ENCODE measurements at regions not wholly inside any gene's neighbourhood (a gene's known extent, or its start where the extent isn't known, plus 50 kb on each side); places are given as distances from the start of the nearest gene placed in this dataset.

GRCh38 chr1:112788561-112788960, 73.4 kb upstream of the PPM1J start:
- Histone ChIP-seq H3K27me3 (ENCODE audit: insufficient read depth, low read depth, severe bottlenecking) (peaks cover 8% of the 10 kb centered on the region), H3K9me3 (ENCODE audit: severe bottlenecking) (peaks cover 5% of the 10 kb centered on the region), H3K4me3 (ENCODE audit: low read depth, low read length) (no peak overlapping the region), H3K27ac (no peak overlapping the region), H3K36me3 (no peaks in the 10 kb centered on the region)
- no peak for TF ChIP-seq CTCF (IDR thresholded peaks at IDR 0.05; ENCODE audit: low read depth, low read length)
- DNase-seq: no peak

DNA sequence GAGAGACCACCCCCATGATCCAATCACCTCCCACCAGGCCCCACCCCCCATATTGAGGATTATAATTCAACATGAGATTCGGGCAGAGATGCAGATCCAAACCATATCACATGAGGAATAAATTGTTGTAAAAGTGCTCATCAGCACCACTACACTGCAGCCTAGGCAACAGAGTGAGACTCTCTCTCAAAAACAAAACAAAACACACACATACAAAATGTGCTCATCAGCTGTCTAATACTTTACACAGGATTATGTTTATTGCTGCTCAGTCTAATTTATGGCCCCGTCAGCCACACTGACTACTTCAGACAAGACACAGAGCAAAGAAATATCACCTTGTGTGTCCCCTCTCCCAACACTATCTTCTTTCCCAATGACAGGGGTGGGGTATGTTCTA, 72.9 kb upstream of the PPM1J start:
- Histone ChIP-seq H3K9me3 (ENCODE audit: severe bottlenecking) (peaks cover 5% of the 10 kb centered on the region), H3K36me3 (no peaks in the 10 kb centered on the region), H3K4me3 (ENCODE audit: low read depth, low read length) (no peak overlapping the region), H3K27me3 (ENCODE audit: insufficient read depth, low read depth, severe bottlenecking) (peaks cover 8% of the 10 kb centered on the region), H3K27ac (no peak overlapping the region)
- DNase-seq: no peak
- no peak for TF ChIP-seq CTCF (IDR thresholded peaks at IDR 0.05; ENCODE audit: low read depth, low read length)

GRCh38 chr1:112783059-112783458, 67.9 kb upstream of the PPM1J start:
- no peaks in the 10 kb centered on the region for H3K27me3 ChIP-seq (ENCODE audit: insufficient read depth, low read depth, severe bottlenecking)
- H3K27ac ChIP-seq: no peak overlapping the region
- no peaks in the 10 kb centered on the region for H3K36me3 ChIP-seq
- no peak overlapping the region for H3K4me3 ChIP-seq (ENCODE audit: low read depth, low read length)
- no peak for DNase-seq
- TF ChIP-seq CTCF (IDR thresholded peaks at IDR 0.05; ENCODE audit: low read depth, low read length): no peak
- peaks cover 9% of the 10 kb centered on the region for H3K9me3 ChIP-seq (ENCODE audit: severe bottlenecking)

- H3K4me3 ChIP-seq (ENCODE audit: low read depth, low read length): no peak overlapping the region
- TF ChIP-seq CTCF (IDR thresholded peaks at IDR 0.05; ENCODE audit: low read depth, low read length): no peak
- peaks cover 6% of the 10 kb centered on the region for H3K9me3 ChIP-seq (ENCODE audit: severe bottlenecking)
- DNase-seq: no peak
- H3K36me3 ChIP-seq: no peaks in the 10 kb centered on the region
- no peak overlapping the region for H3K27ac ChIP-seq
- no peaks in the 10 kb centered on the region for H3K27me3 ChIP-seq (ENCODE audit: insufficient read depth, low read depth, severe bottlenecking)
Measured at GRCh38 chr1:112779665-112780526, 64.8 kb upstream of the PPM1J start.

- Histone ChIP-seq H3K36me3 (no peaks in the 10 kb centered on the region), H3K27me3 (ENCODE audit: insufficient read depth, low read depth, severe bottlenecking) (no peaks in the 10 kb centered on the region), H3K27ac (no peak overlapping the region), H3K4me3 (ENCODE audit: low read depth, low read length) (no peak overlapping the region), H3K9me3 (ENCODE audit: severe bottlenecking) (peaks cover 6% of the 10 kb centered on the region)
- DNase-seq: no peak
- TF ChIP-seq CTCF (IDR thresholded peaks at IDR 0.05; ENCODE audit: low read depth, low read length): no peak
Measured at GRCh38 chr1:112778137-112778536, 63.0 kb upstream of the PPM1J start.

- H3K4me3 ChIP-seq (ENCODE audit: low read depth, low read length): no peak overlapping the region
- H3K27ac ChIP-seq: no peak overlapping the region
- peaks cover 2% of the 10 kb centered on the region for H3K9me3 ChIP-seq (ENCODE audit: severe bottlenecking)
- no peaks in the 10 kb centered on the region for H3K36me3 ChIP-seq
- DNase-seq: no peak
- no peaks in the 10 kb centered on the region for H3K27me3 ChIP-seq (ENCODE audit: insufficient read depth, low read depth, severe bottlenecking)
- no peak for TF ChIP-seq CTCF (IDR thresholded peaks at IDR 0.05; ENCODE audit: low read depth, low read length)
Measured at GRCh38 chr1:112776688-112777087, 61.6 kb upstream of the PPM1J start.

Measured in WERI-Rb-1 (cell line).